PC-3 (cell line): ENCODE measurements at regions not wholly inside any gene's neighbourhood (a gene's known extent, or its start where the extent isn't known, plus 50 kb on each side); places are given as distances from the start of the nearest gene placed in this dataset.

ENCODE experiments used
- ATAC-seq: fragments of 200-7000 bp; cut with Tn5 transposase; 2 replicates; pipeline ENCODE4 v1.9.1; 2020; ENCODE audit warnings: mild to moderate bottlenecking, moderate library complexity
- BruUV-seq: library from RNA; stranded (reverse); fragments of 400-500 nt; replicated peaks from 2 replicates; lab custom pipeline; 2021; lab: Mats Ljungman, UMichigan
- CTCF ChIA-PET: fragments of 300-600 bp; sonication (Branson Sonifier 250); formaldehyde crosslinking; loops from one replicate; lab custom pipeline; 2022; ENCODE audit warnings: antibody characterized with exemption; lab: Charles Lee
- POLR2A ChIA-PET: fragments of 300-600 bp; sonication (Branson Sonifier 250); formaldehyde crosslinking; loops from one replicate; lab custom pipeline; 2022; ENCODE audit warnings: antibody characterized with exemption; ENCODE audit not compliant: unreplicated experiment; lab: Charles Lee
- DNase-seq: peaks from one replicate; pipeline ENCODE4 v3.0.0-alpha.2; 2015
- H2AFZ ChIP-seq: fragments of 300-600 bp; sonication (generic); 2 replicates; pipeline ENCODE4 v1.6.0; 2016; ENCODE audit warnings: antibody characterized with exemption, low read length
- H3F3A ChIP-seq: fragments of 300-600 bp; sonication (generic); one replicate; pipeline ENCODE4 v1.6.0; 2017; ENCODE audit warnings: antibody characterized with exemption, low read length, control low read depth, mild to moderate bottlenecking; ENCODE audit not compliant: unreplicated experiment
- H3K27ac ChIP-seq: fragments of 300-600 bp; sonication (generic); 2 replicates; pipeline ENCODE4 v1.5.1; 2016; ENCODE audit warnings: mild to moderate bottlenecking, low read length
- H3K27me3 ChIP-seq: fragments of 300-600 bp; sonication (generic); 2 replicates; pipeline ENCODE4 v1.6.1; 2016; ENCODE audit warnings: low read length, mixed read lengths
- H3K36me3 ChIP-seq: fragments of 300-600 bp; sonication (generic); 2 replicates; pipeline ENCODE4 v1.6.1; 2016; ENCODE audit warnings: low read depth, mixed run types, low read length, mixed read lengths
- H3K4me1 ChIP-seq: fragments of 300-600 bp; sonication (generic); 2 replicates; pipeline ENCODE4 v1.5.1; 2016; ENCODE audit warnings: low read length; ENCODE audit not compliant: insufficient read depth
- H3K4me2 ChIP-seq: fragments of 300-600 bp; sonication (generic); 2 replicates; pipeline ENCODE4 v1.6.0; 2016; ENCODE audit warnings: low read length
- H3K4me3 ChIP-seq: fragments of 300-600 bp; sonication (generic); 2 replicates; pipeline ENCODE4 v1.5.1; 2016; ENCODE audit warnings: mild to moderate bottlenecking, low read length, mixed read lengths
- H3K79me2 ChIP-seq: fragments of 300-600 bp; sonication (generic); 2 replicates; pipeline ENCODE4 v1.6.1; 2017; ENCODE audit warnings: low read length, mixed read lengths
- H3K9ac ChIP-seq: fragments of 300-600 bp; sonication (generic); 2 replicates; pipeline ENCODE4 v1.6.0; 2016; ENCODE audit warnings: mild to moderate bottlenecking, low read length
- H3K9me2 ChIP-seq: fragments of 300-600 bp; sonication (generic); replicated peaks from 2 replicates; pipeline ENCODE4 v1.6.1; 2016; ENCODE audit warnings: mixed run types, low read length, mixed read lengths
- H3K9me3 ChIP-seq: fragments of 300-600 bp; sonication (generic); 2 replicates; pipeline ENCODE4 v1.6.1; 2016; ENCODE audit warnings: low read length, mixed read lengths
- H4K20me1 ChIP-seq: fragments of 300-600 bp; sonication (generic); 2 replicates; pipeline ENCODE4 v1.6.1; 2016; ENCODE audit warnings: low read length, mixed read lengths
- EZH2 ChIP-seq: fragments of 300-600 bp; sonication (generic); IDR thresholded peaks from one replicate; pipeline ENCODE4 v1.6.1; 2017; ENCODE audit warnings: antibody characterized with exemption, mild to moderate bottlenecking, low read length; ENCODE audit not compliant: unreplicated experiment
- EZH2phosphoT487 ChIP-seq: fragments of 300-600 bp; sonication (generic); IDR thresholded peaks from 2 replicates; pipeline ENCODE4 v1.6.1; 2018; ENCODE audit warnings: mild to moderate bottlenecking, antibody characterized with exemption, low read length, borderline replicate concordance
- intact Hi-C: fragments of 100-400 bp; cut with micrococcal nuclease; formaldehyde crosslinking; loops from 2 replicates; pipeline ENCODE4 v1.9.0; 2023
- TF ChIP-seq, protein P1 (sequence below): fragments of 300-600 bp; sonication (generic); conservative IDR thresholded peaks from 2 replicates; pipeline ENCODE4 v1.5.1; 2017; ENCODE audit warnings: antibody characterized with exemption, low read depth, mild to moderate bottlenecking, low read length

DNA sequence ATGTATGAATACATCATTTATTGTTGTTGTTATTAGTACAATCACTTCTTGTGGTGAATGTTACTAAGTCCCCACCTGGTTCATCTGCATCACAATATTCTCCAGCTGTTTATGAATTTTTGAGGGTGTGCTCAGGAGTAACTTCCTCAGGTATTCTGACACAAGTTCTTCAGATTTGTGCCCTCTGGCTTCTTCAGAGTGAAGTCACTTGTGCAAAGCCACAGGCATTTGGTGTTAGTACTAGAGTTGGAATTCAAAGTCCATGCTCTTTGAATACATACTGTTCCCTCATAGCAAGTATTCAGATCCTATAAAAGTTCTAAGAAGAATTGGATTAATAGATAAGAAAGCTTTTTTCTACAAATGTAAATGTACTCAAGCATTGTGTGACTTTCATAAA lies 150.3 kb upstream of the AVPR1A start:
- ATAC-seq (no peak), DNase-seq (peak; percentile 6)
- intact Hi-C loops: no loop called here
- no peaks in the 10 kb centered on the region for H4K20me1 ChIP-seq
- no peaks in the 10 kb centered on the region for H3K9me2 ChIP-seq
- no peaks in the 10 kb centered on the region for H3K36me3 ChIP-seq
- peaks cover 58% of the 10 kb centered on the region for H3K27me3 ChIP-seq
- H3K27ac ChIP-seq: no peak overlapping the region
- no peak overlapping the region for H3K9ac ChIP-seq
- no peak for TF ChIP-seq EZH2phosphoT487
- TF ChIP-seq EZH2: no peak
- TF ChIP-seq, protein P1, sequence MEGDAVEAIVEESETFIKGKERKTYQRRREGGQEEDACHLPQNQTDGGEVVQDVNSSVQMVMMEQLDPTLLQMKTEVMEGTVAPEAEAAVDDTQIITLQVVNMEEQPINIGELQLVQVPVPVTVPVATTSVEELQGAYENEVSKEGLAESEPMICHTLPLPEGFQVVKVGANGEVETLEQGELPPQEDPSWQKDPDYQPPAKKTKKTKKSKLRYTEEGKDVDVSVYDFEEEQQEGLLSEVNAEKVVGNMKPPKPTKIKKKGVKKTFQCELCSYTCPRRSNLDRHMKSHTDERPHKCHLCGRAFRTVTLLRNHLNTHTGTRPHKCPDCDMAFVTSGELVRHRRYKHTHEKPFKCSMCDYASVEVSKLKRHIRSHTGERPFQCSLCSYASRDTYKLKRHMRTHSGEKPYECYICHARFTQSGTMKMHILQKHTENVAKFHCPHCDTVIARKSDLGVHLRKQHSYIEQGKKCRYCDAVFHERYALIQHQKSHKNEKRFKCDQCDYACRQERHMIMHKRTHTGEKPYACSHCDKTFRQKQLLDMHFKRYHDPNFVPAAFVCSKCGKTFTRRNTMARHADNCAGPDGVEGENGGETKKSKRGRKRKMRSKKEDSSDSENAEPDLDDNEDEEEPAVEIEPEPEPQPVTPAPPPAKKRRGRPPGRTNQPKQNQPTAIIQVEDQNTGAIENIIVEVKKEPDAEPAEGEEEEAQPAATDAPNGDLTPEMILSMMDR: no peak
- ChIA-PET POLR2A (no interaction called here), CTCF (no interaction called here)
- H3K79me2 ChIP-seq: no peaks in the 10 kb centered on the region
- H3K9me3 ChIP-seq: no peaks in the 10 kb centered on the region
- H3K4me2 ChIP-seq: no peak overlapping the region
- H2AFZ ChIP-seq: no peak overlapping the region
- H3K4me3 ChIP-seq: no peak overlapping the region
- H3K4me1 ChIP-seq: no peaks in the 10 kb centered on the region
- H3F3A ChIP-seq: no peaks in the 10 kb centered on the region
- no TSS peak for BruUV-seq

DNA sequence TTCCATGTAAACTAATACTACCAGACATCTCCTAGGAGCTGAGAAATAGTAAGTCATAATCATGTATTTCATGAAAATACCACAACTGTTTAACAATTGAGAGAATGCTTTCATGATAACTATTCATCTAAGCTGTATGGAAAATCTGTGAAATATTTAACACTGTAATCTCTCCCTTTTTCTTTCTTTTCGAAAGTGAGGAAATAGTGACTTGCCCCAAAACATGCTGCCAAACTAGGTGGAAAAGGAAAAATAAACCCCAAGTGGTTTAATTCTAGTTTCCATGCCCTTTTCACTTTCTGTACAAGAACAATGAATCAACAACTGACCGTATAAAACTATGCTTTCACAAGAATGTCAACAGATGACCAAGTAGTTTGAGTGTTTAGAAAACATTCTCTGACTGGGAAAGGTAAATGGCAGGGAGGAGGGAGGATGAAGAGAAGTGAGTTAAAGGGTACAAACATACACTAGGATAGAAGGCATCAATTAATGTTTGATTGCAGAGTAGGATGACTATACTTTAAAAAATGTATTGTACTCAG lies 147.5 kb upstream of the AVPR1A start:
- no peak overlapping the region for H2AFZ ChIP-seq
- DNase-seq (no peak), ATAC-seq (no peak)
- peaks cover 35% of the 10 kb centered on the region for H3K27me3 ChIP-seq
- TF ChIP-seq, protein P1: no peak
- TF ChIP-seq EZH2phosphoT487: no peak
- TF ChIP-seq EZH2: no peak
- no peaks in the 10 kb centered on the region for H3K79me2 ChIP-seq
- BruUV-seq: no TSS peak
- no peaks in the 10 kb centered on the region for H3K9me3 ChIP-seq
- H3K27ac ChIP-seq: no peak overlapping the region
- H3K4me2 ChIP-seq: no peak overlapping the region
- no peak overlapping the region for H3K4me3 ChIP-seq
- intact Hi-C loops: no loop called here
- POLR2A ChIA-PET: no interaction called here
- CTCF ChIA-PET: no interaction called here
- no peaks in the 10 kb centered on the region for H3K9me2 ChIP-seq
- H3F3A ChIP-seq: no peaks in the 10 kb centered on the region
- H3K9ac ChIP-seq: no peak overlapping the region
- H3K36me3 ChIP-seq: no peaks in the 10 kb centered on the region
- H4K20me1 ChIP-seq: no peaks in the 10 kb centered on the region
- H3K4me1 ChIP-seq: peaks cover 13% of the 10 kb centered on the region

DNA sequence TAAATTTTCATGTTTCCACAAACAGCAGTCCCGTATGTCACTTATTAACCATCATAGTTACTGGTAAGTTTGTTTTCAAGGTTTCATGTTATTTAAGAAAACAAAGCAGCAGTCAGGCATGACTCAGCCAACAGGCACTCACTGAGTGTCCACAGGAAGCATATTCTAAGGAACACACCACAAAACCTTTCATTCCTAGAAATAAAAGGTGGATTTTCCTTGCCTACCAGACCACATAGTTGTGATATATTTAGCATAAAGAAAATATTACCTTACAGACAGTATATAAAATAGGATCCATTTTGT lies 143.3 kb upstream of the AVPR1A start:
- Histone ChIP-seq H3K9me3 (no peaks in the 10 kb centered on the region), H3K27me3 (peaks cover 18% of the 10 kb centered on the region; the same call in 1 of the 2 replicates), H3K27ac (no peak overlapping the region), H3K9ac (no peak overlapping the region), H3F3A (no peaks in the 10 kb centered on the region), H3K79me2 (no peaks in the 10 kb centered on the region), H3K9me2 (no peaks in the 10 kb centered on the region), H3K4me3 (no peak overlapping the region), H3K36me3 (no peaks in the 10 kb centered on the region), H2AFZ (no peak overlapping the region), H3K4me1 (peaks cover 13% of the 10 kb centered on the region), H4K20me1 (no peaks in the 10 kb centered on the region), H3K4me2 (no peak overlapping the region; the same call in none of the 2 replicates)
- ChIA-PET POLR2A (no interaction called here), CTCF (no interaction called here)
- TF ChIP-seq, protein P1: no peak
- TF ChIP-seq EZH2phosphoT487 (no peak), EZH2 (no peak)
- BruUV-seq: no TSS peak
- intact Hi-C loops: no loop called here
- ATAC-seq (peak; percentile 99), DNase-seq (peak; percentile 87)
